ENCODE measurements at regions not wholly inside any gene's neighbourhood (a gene's known extent, or its start where the extent isn't known, plus 50 kb on each side); places are given as distances from the start of the nearest gene placed in this dataset.
A peak's percentile ranks its signal among the peaks of the same experiment; 100 is the strongest.
"Not testable (repeated sequence)": the region's sequence is repeated elsewhere in the genome, so short reads cannot be mapped to it uniquely, and the experiment has no call there.

- ATAC-seq: no peak
- no peak for TF ChIP-seq ZC3H10 (CRISPR knock-in tag; IDR thresholded peaks at IDR 0.05)
- TF ChIP-seq PATZ1 (CRISPR knock-in tag; IDR thresholded peaks at IDR 0.05; ENCODE audit: borderline replicate concordance): no peak
- TF ChIP-seq TSHZ2 (CRISPR knock-in tag; IDR thresholded peaks at IDR 0.05): no peak
- no peak for TF ChIP-seq ZFP30 (CRISPR knock-in tag; IDR thresholded peaks at IDR 0.05)
- TF ChIP-seq ZNF70 (CRISPR knock-in tag; IDR thresholded peaks at IDR 0.05): no peak
- no peak for TF ChIP-seq TOX (CRISPR knock-in tag; IDR thresholded peaks at IDR 0.05; ENCODE audit: borderline replicate concordance)
- TF ChIP-seq CSDC2 (CRISPR knock-in tag; IDR thresholded peaks at IDR 0.05): no peak
- no peak for TF ChIP-seq ARNTL (CRISPR knock-in tag; IDR thresholded peaks at IDR 0.05; ENCODE audit: borderline replicate concordance, low read depth)
These were observed 719.3 kb upstream of the RGS18 start for GRCh38 chr1:191438979-191439378.

- not testable (repeated sequence) for ATAC-seq
These were observed 710.0 kb upstream of the RGS18 start for GRCh38 chr1:191448279-191448678.

- ATAC-seq: no peak
- no peak for TF ChIP-seq BACH2 (CRISPR knock-in tag; IDR thresholded peaks at IDR 0.05; ENCODE audit: borderline replicate concordance)
- no peak for TF ChIP-seq OSR1 (CRISPR knock-in tag; IDR thresholded peaks at IDR 0.05)
- no peak for TF ChIP-seq ZNF565 (CRISPR knock-in tag; conservative IDR thresholded peaks at IDR 0.05; ENCODE audit: low read depth)
- no peak for TF ChIP-seq PATZ1 (CRISPR knock-in tag; IDR thresholded peaks at IDR 0.05; ENCODE audit: borderline replicate concordance)
These were observed 705.7 kb upstream of the RGS18 start for GRCh38 chr1:191452586-191452985.

GRCh38 chr1:191453487-191453886 lies 704.8 kb upstream of the RGS18 start:
- peak; percentile 63 for ATAC-seq

More at GRCh38 chr1:191453487-191453886, 704.8 kb upstream of the RGS18 start:
- no peak for TF ChIP-seq TOX (CRISPR knock-in tag; IDR thresholded peaks at IDR 0.05; ENCODE audit: borderline replicate concordance)
- TF ChIP-seq ZNF565 (CRISPR knock-in tag; conservative IDR thresholded peaks at IDR 0.05; ENCODE audit: low read depth): no peak
- no peak for TF ChIP-seq CSRNP3 (CRISPR knock-in tag; IDR thresholded peaks at IDR 0.05)
- TF ChIP-seq RARB (CRISPR knock-in tag; IDR thresholded peaks at IDR 0.05): no peak
- TF ChIP-seq SNAI2 (CRISPR knock-in tag; IDR thresholded peaks at IDR 0.05): no peak
- no peak for TF ChIP-seq OSR1 (CRISPR knock-in tag; IDR thresholded peaks at IDR 0.05)
- TF ChIP-seq GLIS3 (CRISPR knock-in tag; IDR thresholded peaks at IDR 0.05): no peak
- TF ChIP-seq CREB5 (CRISPR knock-in tag; IDR thresholded peaks at IDR 0.05; ENCODE audit: low read depth): no peak
- no peak for TF ChIP-seq ZFP30 (CRISPR knock-in tag; IDR thresholded peaks at IDR 0.05)
- TF ChIP-seq ISL1 (CRISPR knock-in tag; IDR thresholded peaks at IDR 0.05): no peak
- no peak for TF ChIP-seq ESRRG (CRISPR knock-in tag; IDR thresholded peaks at IDR 0.05)
- TF ChIP-seq CSDC2 (CRISPR knock-in tag; IDR thresholded peaks at IDR 0.05): no peak
- TF ChIP-seq TSHZ2 (CRISPR knock-in tag; IDR thresholded peaks at IDR 0.05): no peak
- no peak for TF ChIP-seq POU6F1 (CRISPR knock-in tag; IDR thresholded peaks at IDR 0.05; ENCODE audit: borderline replicate concordance, low read depth)
- TF ChIP-seq ZFP3 (CRISPR knock-in tag; IDR thresholded peaks at IDR 0.05): no peak
- TF ChIP-seq ZNF70 (CRISPR knock-in tag; IDR thresholded peaks at IDR 0.05): no peak
- no peak for TF ChIP-seq BACH2 (CRISPR knock-in tag; IDR thresholded peaks at IDR 0.05; ENCODE audit: borderline replicate concordance)
- no peak for TF ChIP-seq TCF4 (CRISPR knock-in tag; IDR thresholded peaks at IDR 0.05; ENCODE audit: borderline replicate concordance)

Data from SK-N-SH treated with all-trans-retinoic acid at 6 μM for 48 hours (cell line).